Subcutaneous abdominal adipose tissue (tissue), 5 donors: ENCODE measurements at regions not wholly inside any gene's neighbourhood (a gene's known extent, or its start where the extent isn't known, plus 50 kb on each side); places are given as distances from the start of the nearest gene placed in this dataset.

ENCODE experiments used
- H3K27ac ChIP-seq: one replicate; pipeline ENCODE4 v1.7.0; 2013; ENCODE audit warnings: low read depth, mild to moderate bottlenecking, inconsistent platforms, low read length, moderate library complexity
- H3K27me3 ChIP-seq, 5 donors: one replicate each; pipeline ENCODE4 v1.7.0; 2013; ENCODE audit warnings: low read length in 5 of 5, inconsistent platforms in 1 of 5; ENCODE audit not compliant: control insufficient read depth in 5 of 5, insufficient read depth in 4 of 5
- H3K36me3 ChIP-seq, 5 donors: one replicate each; pipeline ENCODE4 v1.7.0; 2013; ENCODE audit warnings: low read length in 5 of 5; ENCODE audit not compliant: control insufficient read depth in 5 of 5, insufficient read depth in 5 of 5
- H3K4me1 ChIP-seq, 5 donors: one replicate each; pipeline ENCODE4 v1.7.0; 2013; ENCODE audit warnings: low read length in 5 of 5, mild to moderate bottlenecking in 3 of 5, moderate library complexity in 1 of 5; ENCODE audit not compliant: control insufficient read depth in 5 of 5, insufficient read depth in 5 of 5
- H3K4me3 ChIP-seq, 5 donors: one replicate each; pipeline ENCODE4 v1.7.0; 2013; ENCODE audit warnings: low read length in 5 of 5, low read depth in 1 of 5
- H3K9ac ChIP-seq, 5 donors: one replicate each; pipeline ENCODE4 v1.7.0; 2013; ENCODE audit warnings: low read length in 5 of 5, mild to moderate bottlenecking in 4 of 5, moderate library complexity in 3 of 5
- H3K9me3 ChIP-seq, 5 donors: one replicate each; pipeline ENCODE4 v1.7.0; 2013; ENCODE audit warnings: low read length in 5 of 5; ENCODE audit not compliant: control insufficient read depth in 5 of 5
- donor health status: healthy.
- donor health status: healthy.
- donor health status: healthy.
- donor health status: healthy.
- donor health status: healthy.

- Histone ChIP-seq H3K9ac (no peak overlapping the region), H3K4me3 (no peak overlapping the region), H3K36me3 (no peaks in the 10 kb centered on the region)
Observed at GRCh38 chr11:39462506-39462905, 1996.9 kb downstream of the LRRC4C start.

GRCh38 chr11:39461066-39461465 lies 1998.4 kb downstream of the LRRC4C start:
- no peaks in the 10 kb centered on the region for H3K36me3 ChIP-seq
- H3K4me1 ChIP-seq = no peaks in the 10 kb centered on the region
- H3K9me3 ChIP-seq = no peaks in the 10 kb centered on the region
- H3K27me3 ChIP-seq = no peaks in the 10 kb centered on the region
- no peak overlapping the region for H3K4me3 ChIP-seq
- H3K9ac ChIP-seq = no peak overlapping the region
- no peak overlapping the region for H3K27ac ChIP-seq

More at GRCh38 chr11:39462506-39462905, 1996.9 kb downstream of the LRRC4C start:
- H3K27ac ChIP-seq = no peak overlapping the region
- H3K9me3 ChIP-seq = no peaks in the 10 kb centered on the region
- H3K27me3 ChIP-seq = no peaks in the 10 kb centered on the region
- no peaks in the 10 kb centered on the region for H3K4me1 ChIP-seq

GRCh38 chr11:39459606-39460005 lies 1999.8 kb downstream of the LRRC4C start:
- H3K27ac ChIP-seq = no peak overlapping the region
- H3K27me3 ChIP-seq = no peaks in the 10 kb centered on the region
- H3K4me1 ChIP-seq = no peaks in the 10 kb centered on the region
- H3K4me3 ChIP-seq = no peak overlapping the region
- H3K9me3 ChIP-seq = no peaks in the 10 kb centered on the region
- H3K36me3 ChIP-seq = no peaks in the 10 kb centered on the region
- H3K9ac ChIP-seq = no peak overlapping the region

GRCh38 chr11:39458481-39458880 lies 2001.0 kb downstream of the LRRC4C start:
- Histone ChIP-seq H3K27ac (no peak overlapping the region), H3K4me1 (no peaks in the 10 kb centered on the region), H3K27me3 (no peaks in the 10 kb centered on the region), H3K9me3 (no peaks in the 10 kb centered on the region), H3K9ac (no peak overlapping the region), H3K4me3 (no peak overlapping the region), H3K36me3 (no peaks in the 10 kb centered on the region)

GRCh38 chr11:39443424-39444022 lies 2015.9 kb downstream of the LRRC4C start:
- Histone ChIP-seq H3K4me1 (no peaks in the 10 kb centered on the region), H3K27me3 (no peaks in the 10 kb centered on the region), H3K9ac (no peak overlapping the region), H3K9me3 (peaks cover 0 to 3% (median 0%) of the 10 kb centered on the region in 5 donors), H3K36me3 (no peaks in the 10 kb centered on the region), H3K27ac (no peak overlapping the region), H3K4me3 (no peak overlapping the region)

GRCh38 chr11:39442177-39442576 lies 2017.3 kb downstream of the LRRC4C start:
- Histone ChIP-seq H3K4me1 (no peaks in the 10 kb centered on the region), H3K36me3 (no peaks in the 10 kb centered on the region)

GRCh38 chr11:39435641-39436040 lies 2023.8 kb downstream of the LRRC4C start:
- Histone ChIP-seq H3K4me1 (no peaks in the 10 kb centered on the region), H3K9me3 (no peaks in the 10 kb centered on the region), H3K36me3 (no peaks in the 10 kb centered on the region), H3K27me3 (no peaks in the 10 kb centered on the region), H3K4me3 (no peak overlapping the region), H3K27ac (no peak overlapping the region), H3K9ac (no peak overlapping the region)

More at GRCh38 chr11:39442177-39442576, 2017.3 kb downstream of the LRRC4C start:
- no peak overlapping the region for H3K9ac ChIP-seq
- no peak overlapping the region for H3K27ac ChIP-seq
- no peak overlapping the region for H3K4me3 ChIP-seq
- H3K9me3 ChIP-seq = peaks cover 0 to 3% (median 0%) of the 10 kb centered on the region in 5 donors
- no peaks in the 10 kb centered on the region for H3K27me3 ChIP-seq

- H3K9ac ChIP-seq = no peak overlapping the region
- no peaks in the 10 kb centered on the region for H3K36me3 ChIP-seq
- no peak overlapping the region for H3K27ac ChIP-seq
- H3K4me1 ChIP-seq = no peaks in the 10 kb centered on the region
- no peaks in the 10 kb centered on the region for H3K27me3 ChIP-seq
- H3K9me3 ChIP-seq = no peaks in the 10 kb centered on the region
- H3K4me3 ChIP-seq = no peak overlapping the region
Observed at GRCh38 chr11:39434466-39434865, 2025.0 kb downstream of the LRRC4C start.

GRCh38 chr11:39432929-39433328 lies 2026.5 kb downstream of the LRRC4C start:
- Histone ChIP-seq H3K9me3 (no peaks in the 10 kb centered on the region), H3K4me3 (no peak overlapping the region), H3K9ac (no peak overlapping the region), H3K27ac (no peak overlapping the region), H3K4me1 (no peaks in the 10 kb centered on the region), H3K36me3 (no peaks in the 10 kb centered on the region), H3K27me3 (no peaks in the 10 kb centered on the region)

- no peak overlapping the region for H3K27ac ChIP-seq
- H3K36me3 ChIP-seq = no peaks in the 10 kb centered on the region
- no peak overlapping the region for H3K4me3 ChIP-seq
- no peaks in the 10 kb centered on the region for H3K4me1 ChIP-seq
- no peaks in the 10 kb centered on the region for H3K27me3 ChIP-seq
- no peak overlapping the region for H3K9ac ChIP-seq
- H3K9me3 ChIP-seq = no peaks in the 10 kb centered on the region
Observed at GRCh38 chr11:39425226-39425625, 2034.2 kb downstream of the LRRC4C start.
